ENCODE measurements at regions not wholly inside any gene's neighbourhood (a gene's known extent, or its start where the extent isn't known, plus 50 kb on each side); places are given as distances from the start of the nearest gene placed in this dataset.

- no peaks in the 10 kb centered on the region for H3K79me2 ChIP-seq
- no peak overlapping the region for H3K27ac ChIP-seq
- no peak overlapping the region for H3K9ac ChIP-seq
- no peaks in the 10 kb centered on the region for H3K27me3 ChIP-seq (ENCODE audit: control insufficient read depth, insufficient read depth, low read length)
- H3K4me2 ChIP-seq (ENCODE audit: low read length): no peak overlapping the region
- no peak overlapping the region for H2AFZ ChIP-seq
- no peak overlapping the region for H3K4me3 ChIP-seq (ENCODE audit: low read depth, low read length)
- H3K36me3 ChIP-seq (ENCODE audit: control insufficient read depth, insufficient read depth, low read length): no peaks in the 10 kb centered on the region
- TF ChIP-seq, protein P1, sequence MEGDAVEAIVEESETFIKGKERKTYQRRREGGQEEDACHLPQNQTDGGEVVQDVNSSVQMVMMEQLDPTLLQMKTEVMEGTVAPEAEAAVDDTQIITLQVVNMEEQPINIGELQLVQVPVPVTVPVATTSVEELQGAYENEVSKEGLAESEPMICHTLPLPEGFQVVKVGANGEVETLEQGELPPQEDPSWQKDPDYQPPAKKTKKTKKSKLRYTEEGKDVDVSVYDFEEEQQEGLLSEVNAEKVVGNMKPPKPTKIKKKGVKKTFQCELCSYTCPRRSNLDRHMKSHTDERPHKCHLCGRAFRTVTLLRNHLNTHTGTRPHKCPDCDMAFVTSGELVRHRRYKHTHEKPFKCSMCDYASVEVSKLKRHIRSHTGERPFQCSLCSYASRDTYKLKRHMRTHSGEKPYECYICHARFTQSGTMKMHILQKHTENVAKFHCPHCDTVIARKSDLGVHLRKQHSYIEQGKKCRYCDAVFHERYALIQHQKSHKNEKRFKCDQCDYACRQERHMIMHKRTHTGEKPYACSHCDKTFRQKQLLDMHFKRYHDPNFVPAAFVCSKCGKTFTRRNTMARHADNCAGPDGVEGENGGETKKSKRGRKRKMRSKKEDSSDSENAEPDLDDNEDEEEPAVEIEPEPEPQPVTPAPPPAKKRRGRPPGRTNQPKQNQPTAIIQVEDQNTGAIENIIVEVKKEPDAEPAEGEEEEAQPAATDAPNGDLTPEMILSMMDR (IDR thresholded peaks at IDR 0.05): no peak
- H3K9me3 ChIP-seq (ENCODE audit: control insufficient read depth, low read length): no peaks in the 10 kb centered on the region
- no peaks in the 10 kb centered on the region for H3K4me1 ChIP-seq
These were observed 71.5 kb upstream of the MEF2C start for GRCh38 chr5:88954511-88954910.

GRCh38 chr5:88952996-88953643 lies 70.1 kb upstream of the MEF2C start:
- Histone ChIP-seq H3K4me3 (ENCODE audit: low read depth, low read length) (no peak overlapping the region), H3K4me2 (ENCODE audit: low read length) (no peak overlapping the region), H3K4me1 (no peaks in the 10 kb centered on the region), H3K27ac (no peak overlapping the region), H3K36me3 (ENCODE audit: control insufficient read depth, insufficient read depth, low read length) (no peaks in the 10 kb centered on the region), H2AFZ (no peak overlapping the region), H3K79me2 (no peaks in the 10 kb centered on the region), H3K9ac (no peak overlapping the region), H3K27me3 (ENCODE audit: control insufficient read depth, insufficient read depth, low read length) (no peaks in the 10 kb centered on the region), H3K9me3 (ENCODE audit: control insufficient read depth, low read length) (no peaks in the 10 kb centered on the region)
- TF ChIP-seq, protein P1 (IDR thresholded peaks at IDR 0.05): no peak

DNA sequence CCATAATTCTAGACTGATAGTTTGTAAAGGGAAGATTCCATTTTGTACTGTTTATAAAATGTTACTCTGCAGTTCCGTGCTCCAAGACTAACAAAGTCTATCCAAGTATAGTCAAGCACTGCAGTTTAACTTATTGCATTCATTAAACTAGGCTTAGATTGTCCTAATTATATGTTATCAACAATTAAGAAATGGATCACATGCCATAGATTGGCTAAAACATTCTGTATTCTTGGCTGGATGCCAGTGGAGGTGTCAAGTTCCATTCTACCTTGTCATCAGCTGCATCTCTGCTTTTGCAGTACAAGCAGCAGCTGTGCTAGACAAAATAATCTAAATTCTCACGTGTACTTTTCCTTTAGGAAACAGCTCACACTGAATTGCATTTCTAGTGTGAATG lies 69.4 kb upstream of the MEF2C start:
- H3K36me3 ChIP-seq (ENCODE audit: control insufficient read depth, insufficient read depth, low read length): no peaks in the 10 kb centered on the region
- no peak overlapping the region for H3K4me2 ChIP-seq (ENCODE audit: low read length)
- H3K27ac ChIP-seq: no peak overlapping the region
- no peaks in the 10 kb centered on the region for H3K27me3 ChIP-seq (ENCODE audit: control insufficient read depth, insufficient read depth, low read length)
- TF ChIP-seq, protein P1 (IDR thresholded peaks at IDR 0.05): no peak
- H3K9ac ChIP-seq: no peak overlapping the region
- no peaks in the 10 kb centered on the region for H3K79me2 ChIP-seq
- H3K4me1 ChIP-seq: no peaks in the 10 kb centered on the region
- no peaks in the 10 kb centered on the region for H3K9me3 ChIP-seq (ENCODE audit: control insufficient read depth, low read length)
- no peak overlapping the region for H2AFZ ChIP-seq
- H3K4me3 ChIP-seq (ENCODE audit: low read depth, low read length): no peak overlapping the region

DNA sequence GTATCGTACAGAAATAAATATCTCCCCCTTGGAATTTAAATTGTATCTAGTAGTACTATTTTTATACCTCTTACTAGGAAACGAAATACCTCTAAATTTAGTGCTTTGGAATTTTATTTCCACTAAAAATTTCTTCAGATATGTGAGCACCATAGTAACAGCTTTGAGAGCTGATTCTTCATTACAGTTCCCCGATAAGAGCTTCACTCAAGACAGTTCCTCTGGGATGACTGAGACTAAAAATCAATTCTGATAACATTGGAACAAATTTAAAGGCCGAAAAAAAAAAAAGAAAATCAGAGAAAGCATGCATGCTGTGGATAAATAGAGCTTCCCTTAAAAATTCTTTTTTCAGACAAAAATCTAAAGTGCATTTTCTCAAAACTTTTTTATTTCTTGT lies 68.5 kb upstream of the MEF2C start:
- Histone ChIP-seq H3K9me3 (ENCODE audit: control insufficient read depth, low read length) (no peaks in the 10 kb centered on the region), H3K4me1 (no peaks in the 10 kb centered on the region), H3K4me3 (ENCODE audit: low read depth, low read length) (no peak overlapping the region), H3K9ac (no peak overlapping the region), H3K36me3 (ENCODE audit: control insufficient read depth, insufficient read depth, low read length) (no peaks in the 10 kb centered on the region), H3K27me3 (ENCODE audit: control insufficient read depth, insufficient read depth, low read length) (no peaks in the 10 kb centered on the region), H2AFZ (no peak overlapping the region), H3K79me2 (no peaks in the 10 kb centered on the region), H3K4me2 (ENCODE audit: low read length) (no peak overlapping the region), H3K27ac (no peak overlapping the region)
- TF ChIP-seq, protein P1 (IDR thresholded peaks at IDR 0.05): no peak

All from parathyroid adenoma (tissue), 2 donors.